Omental fat pad (tissue), 3 donors: ENCODE measurements at regions not wholly inside any gene's neighbourhood (a gene's known extent, or its start where the extent isn't known, plus 50 kb on each side); places are given as distances from the start of the nearest gene placed in this dataset.

Experiments
- ATAC-seq: fragments of 150-250 bp; one replicate; pipeline ENCODE4 v1.9.1; 2016; ENCODE audit warnings: mild to moderate bottlenecking, moderate library complexity; ENCODE audit not compliant: low FRiP score
- DNase-seq: peaks from one replicate; pipeline ENCODE4 v3.0.0-alpha.2; 2019; ENCODE audit warnings: low spot score
- CTCF ChIP-seq, 3 donors: fragments of 450-650 bp; IDR thresholded peaks; one replicate each; pipeline ENCODE4 v1.5.1; 2016 to 2017; ENCODE audit warnings: antibody characterized with exemption in 3 of 3, mild to moderate bottlenecking in 3 of 3, moderate library complexity in 2 of 3

GRCh38 chr3:98991393-98991792 is 89.9 kb upstream of the DCBLD2 start:
- TF ChIP-seq CTCF (IDR thresholded peaks at IDR 0.05): no peak
- ATAC-seq (no peak), DNase-seq (no peak)

- DNase-seq (no peak), ATAC-seq (no peak)
- TF ChIP-seq CTCF (IDR thresholded peaks at IDR 0.05): no peak
Observed at GRCh38 chr3:98990657-98991056, 89.2 kb upstream of the DCBLD2 start.

- ATAC-seq (peak; percentile 73), DNase-seq (no peak)
- TF ChIP-seq CTCF (IDR thresholded peaks at IDR 0.05): no peak
Observed at GRCh38 chr3:98986073-98986472, 84.6 kb upstream of the DCBLD2 start.

GRCh38 chr3:98985431-98985830 is 83.9 kb upstream of the DCBLD2 start:
- DNase-seq (no peak), ATAC-seq (no peak)
- TF ChIP-seq CTCF (IDR thresholded peaks at IDR 0.05): no peak

GRCh38 chr3:98984024-98984423 is 82.5 kb upstream of the DCBLD2 start:
- DNase-seq (no peak), ATAC-seq (no peak)
- no peak for TF ChIP-seq CTCF (IDR thresholded peaks at IDR 0.05)

GRCh38 chr3:98982351-98982750 is 80.9 kb upstream of the DCBLD2 start:
- ATAC-seq (no peak), DNase-seq (no peak)
- TF ChIP-seq CTCF (IDR thresholded peaks at IDR 0.05): no peak

- ATAC-seq (no peak), DNase-seq (no peak)
- no peak for TF ChIP-seq CTCF (IDR thresholded peaks at IDR 0.05)
Observed at GRCh38 chr3:98980915-98981596, 79.6 kb upstream of the DCBLD2 start.
